Cerebellar cortex (tissue), 1 donor: ENCODE measurements at regions not wholly inside any gene's neighbourhood (a gene's known extent, or its start where the extent isn't known, plus 50 kb on each side); places are given as distances from the start of the nearest gene placed in this dataset.
"Not testable (repeated sequence)": the region's sequence is repeated elsewhere in the genome, so short reads cannot be mapped to it uniquely, and the experiment has no call there.

Experiments
- DNase-seq: peaks from one replicate; pipeline ENCODE4 v3.0.0-alpha.2; 2015; ENCODE audit warnings: low spot score

DNA sequence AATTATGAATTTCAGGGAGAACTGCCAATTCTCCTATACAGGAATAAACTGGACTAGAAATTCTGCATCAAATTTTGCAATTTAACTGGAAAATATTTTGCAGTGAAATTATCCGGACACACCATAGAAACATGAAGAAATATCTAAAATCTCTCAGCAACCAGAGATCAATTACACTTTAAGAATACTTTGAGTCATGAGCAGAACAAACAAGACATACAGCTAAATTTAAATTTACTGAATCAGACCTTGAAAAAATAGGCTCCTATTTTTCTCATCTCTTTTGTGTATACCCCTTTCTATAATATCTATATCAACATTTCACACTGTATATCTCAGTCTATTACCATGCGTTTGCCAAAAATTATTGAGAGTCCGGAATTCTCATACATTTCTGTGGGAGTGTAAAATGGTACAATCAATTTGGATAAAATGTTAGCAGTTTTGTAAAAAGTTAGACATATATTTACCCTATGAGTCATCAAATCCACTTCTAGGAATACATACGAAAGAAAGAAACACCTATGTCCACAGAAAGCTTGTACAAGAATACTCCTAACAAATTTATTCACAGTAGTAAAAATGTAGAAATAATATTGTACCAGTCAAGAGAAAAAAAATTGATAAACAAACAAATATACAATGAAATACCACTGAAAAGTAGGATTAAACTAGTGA lies 593.1 kb upstream of the NECTIN3 start:
- no peak for DNase-seq

GRCh38 chr3:110479731-110480130 lies 591.9 kb upstream of the NECTIN3 start:
- no peak for DNase-seq

DNA sequence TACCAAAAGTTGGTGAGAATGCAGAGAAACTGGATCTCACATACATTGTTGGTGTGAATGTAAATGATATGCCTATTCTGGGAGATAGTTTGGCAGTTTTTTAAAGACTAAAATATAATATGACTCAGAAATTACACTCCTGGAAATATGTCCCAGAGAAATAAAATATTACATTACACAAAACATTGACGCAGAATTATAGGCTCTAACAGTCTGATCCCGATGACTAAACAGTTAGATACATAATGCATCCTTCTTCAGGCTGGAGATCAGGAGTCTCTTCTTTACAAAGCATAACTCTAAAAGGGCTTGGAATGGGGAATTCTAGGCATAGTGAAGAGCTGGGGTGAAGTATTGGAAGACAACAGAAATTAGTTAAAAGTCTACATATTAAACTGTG lies 586.2 kb upstream of the NECTIN3 start:
- no peak for DNase-seq

- no peak for DNase-seq
Measured at GRCh38 chr3:110487840-110488239, 583.8 kb upstream of the NECTIN3 start.

- no peak for DNase-seq
Measured at GRCh38 chr3:110491413-110491812, 580.2 kb upstream of the NECTIN3 start.

- DNase-seq, result no peak
Measured at GRCh38 chr3:110492876-110493275, 578.7 kb upstream of the NECTIN3 start.

DNA sequence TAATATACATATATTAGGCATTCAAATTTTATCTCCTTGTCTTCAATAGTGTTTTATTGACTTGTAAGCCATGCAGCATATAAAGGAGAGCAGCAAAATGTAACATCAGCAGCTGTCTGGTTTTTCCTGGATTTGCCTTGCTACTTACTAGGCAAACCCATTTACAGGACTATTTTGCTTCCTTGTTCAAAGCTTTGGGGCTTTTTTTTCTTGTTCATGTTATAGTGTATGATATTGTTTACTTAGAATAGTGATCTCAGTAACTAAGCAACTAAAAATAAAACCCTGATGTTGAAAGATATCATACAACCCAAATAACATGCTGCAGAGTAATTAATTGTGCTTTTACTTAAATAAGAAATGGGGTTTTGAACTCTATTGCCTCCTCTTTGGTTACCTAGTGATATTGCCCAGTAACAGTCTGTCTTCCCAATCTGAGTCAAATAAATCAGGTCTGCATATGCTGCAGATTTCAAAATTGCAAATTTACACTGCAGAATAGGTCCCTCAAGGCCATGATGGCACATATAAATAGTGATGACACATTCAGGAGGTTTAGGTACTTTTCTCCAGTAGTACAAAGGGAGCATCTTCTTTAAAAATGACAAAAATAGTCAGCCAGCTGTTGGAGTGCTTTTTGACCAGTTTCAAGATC lies 578.1 kb upstream of the NECTIN3 start:
- no peak for DNase-seq

- no peak for DNase-seq
Measured at GRCh38 chr3:110494093-110494490, 577.5 kb upstream of the NECTIN3 start.

DNA sequence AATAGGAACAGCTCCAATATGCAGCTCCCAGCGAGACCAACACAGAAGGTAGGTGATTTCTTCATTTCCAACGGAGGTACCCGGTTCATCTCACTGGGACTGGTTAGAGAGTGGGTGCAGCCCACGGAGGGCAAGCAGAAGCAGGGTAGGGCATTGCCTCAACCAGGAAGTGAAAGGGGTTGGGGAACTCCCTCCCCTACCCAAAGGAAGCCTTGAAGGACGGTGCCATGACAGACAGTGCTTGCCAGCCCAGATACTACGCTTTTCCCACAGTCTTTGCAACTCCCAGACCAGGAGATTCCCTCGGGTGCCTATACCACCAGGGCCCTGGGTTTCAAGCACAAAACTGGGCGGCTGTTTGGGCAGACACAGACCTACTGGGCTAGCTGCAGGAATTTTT lies 576.9 kb upstream of the NECTIN3 start:
- no peak for DNase-seq

GRCh38 chr3:110495201-110495927 lies 576.3 kb upstream of the NECTIN3 start:
- no peak for DNase-seq

DNA sequence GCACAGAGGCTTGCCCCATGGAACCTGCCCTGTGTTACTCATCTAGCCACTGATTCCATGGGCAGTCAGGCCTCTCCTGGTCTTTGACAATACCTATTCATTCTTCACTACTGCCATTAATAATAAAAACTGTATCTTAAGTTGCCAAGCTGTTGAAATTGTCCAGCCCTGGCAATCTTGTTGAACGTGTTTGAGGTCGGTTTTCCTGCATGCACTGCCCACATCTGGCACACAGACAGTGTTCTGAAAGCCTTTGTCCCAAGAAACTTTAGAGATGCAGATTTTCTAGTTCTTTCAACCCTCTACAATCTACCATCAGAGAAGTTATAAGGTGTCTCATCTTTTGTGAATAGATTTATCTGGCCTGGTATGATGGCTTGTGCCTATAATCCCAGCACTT lies 567.2 kb upstream of the NECTIN3 start:
- no peak for DNase-seq

GRCh38 chr3:110504901-110505300 lies 566.7 kb upstream of the NECTIN3 start:
- DNase-seq, result no peak

- DNase-seq, result no peak
Measured at GRCh38 chr3:110506890-110507289, 564.7 kb upstream of the NECTIN3 start.

DNA sequence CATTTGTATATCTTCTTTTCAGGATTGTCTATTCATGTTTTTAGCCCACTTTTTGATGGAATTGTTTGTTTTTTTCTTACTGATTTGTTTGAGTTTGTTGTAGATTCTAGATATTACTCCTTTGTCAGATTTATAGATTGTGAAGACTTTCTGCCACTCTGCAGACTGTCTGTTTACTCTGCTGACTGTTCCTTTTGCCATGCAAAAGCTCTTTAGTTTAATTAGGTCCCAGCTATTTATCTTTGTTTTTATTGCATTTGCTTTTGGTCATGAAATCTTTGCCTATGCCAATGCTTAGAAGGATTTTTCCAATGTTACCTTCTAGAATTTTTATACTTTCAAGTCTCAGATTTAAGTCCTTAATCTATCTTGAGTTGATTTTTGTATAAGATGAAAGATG lies 564.0 kb upstream of the NECTIN3 start:
- DNase-seq, result not testable (repeated sequence)

DNA sequence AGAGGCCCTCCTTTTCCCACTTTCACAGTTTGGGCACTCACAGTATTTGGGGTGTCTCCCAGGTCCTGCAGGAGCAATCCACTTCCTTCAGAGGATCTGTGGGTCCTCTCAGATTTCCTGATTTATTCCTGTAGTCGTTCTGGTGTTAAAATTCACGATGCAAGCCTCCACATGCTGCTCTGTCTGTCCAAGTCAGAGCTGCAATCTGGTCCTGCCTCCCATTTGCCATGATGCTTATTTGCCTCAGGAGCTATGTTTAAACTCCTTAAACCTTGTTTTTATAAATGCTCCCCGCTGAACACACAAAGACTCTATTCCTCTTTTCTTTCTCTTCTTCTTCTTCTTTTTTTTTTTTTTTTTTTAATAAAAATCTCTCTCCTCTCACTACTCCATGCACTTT lies 558.7 kb upstream of the NECTIN3 start:
- DNase-seq, result no peak

DNA sequence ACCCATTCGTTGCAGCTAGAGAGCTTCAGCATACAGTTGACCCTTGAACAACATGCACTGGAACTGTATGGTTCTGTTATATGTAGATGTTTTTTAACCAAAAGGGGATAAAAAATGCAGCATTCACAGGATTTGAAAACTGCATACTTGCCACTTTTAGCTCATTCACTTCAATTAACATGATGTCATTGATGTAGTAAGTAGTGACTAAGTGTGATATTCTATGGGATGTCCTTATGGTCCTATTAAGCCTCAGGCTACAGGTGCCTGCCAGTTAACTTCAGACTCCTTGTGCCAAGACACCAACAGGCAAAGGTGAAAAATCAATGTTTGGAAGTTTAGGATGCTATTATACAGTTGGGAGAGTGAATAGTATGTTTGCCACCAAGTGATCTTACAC lies 553.6 kb upstream of the NECTIN3 start:
- DNase-seq, result no peak

GRCh38 chr3:110519071-110519470 lies 552.5 kb upstream of the NECTIN3 start:
- no peak for DNase-seq

DNA sequence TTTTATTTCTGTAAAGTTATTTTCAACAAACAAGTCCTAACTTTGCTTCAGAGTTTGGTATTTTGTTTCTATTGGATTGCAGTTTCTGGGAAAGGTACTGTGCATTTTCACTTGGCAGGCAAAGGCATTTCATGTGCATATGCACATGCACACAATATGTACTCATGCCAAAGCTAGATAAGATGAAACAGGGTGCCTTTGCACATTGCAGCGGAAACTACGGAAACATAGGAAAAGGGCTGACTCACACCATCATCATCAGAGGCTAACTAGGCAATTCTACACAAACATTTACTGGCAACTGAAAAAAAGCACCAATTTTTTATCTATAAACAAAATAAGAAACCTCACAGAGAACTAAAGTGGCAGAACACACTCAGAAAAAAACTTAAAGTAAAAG lies 550.6 kb upstream of the NECTIN3 start:
- no peak for DNase-seq

DNA sequence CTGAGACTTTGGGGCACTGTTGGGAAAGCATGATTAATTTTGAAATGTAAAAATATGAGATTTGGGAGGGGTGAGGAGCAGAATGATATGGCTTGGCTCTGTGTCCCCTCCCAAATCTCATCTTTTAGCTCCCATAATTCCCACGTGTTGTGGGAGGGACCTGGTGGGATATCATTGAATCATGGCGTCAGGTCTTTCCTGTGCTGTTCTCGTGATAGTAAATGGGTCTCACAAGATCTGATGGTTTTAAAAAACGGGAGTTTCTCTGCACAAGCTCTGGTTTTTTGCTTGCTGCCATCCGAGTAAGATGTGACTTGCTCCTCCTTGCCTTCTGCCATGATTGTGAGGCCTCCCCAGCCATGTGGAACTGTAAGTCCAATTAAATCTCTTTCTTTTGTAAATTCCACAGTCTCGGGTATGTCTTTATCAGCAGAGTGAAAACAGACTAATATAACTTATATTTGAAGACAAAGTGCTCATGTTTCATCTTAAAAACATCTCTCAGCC lies 546.0 kb upstream of the NECTIN3 start:
- not testable (repeated sequence) for DNase-seq

DNA sequence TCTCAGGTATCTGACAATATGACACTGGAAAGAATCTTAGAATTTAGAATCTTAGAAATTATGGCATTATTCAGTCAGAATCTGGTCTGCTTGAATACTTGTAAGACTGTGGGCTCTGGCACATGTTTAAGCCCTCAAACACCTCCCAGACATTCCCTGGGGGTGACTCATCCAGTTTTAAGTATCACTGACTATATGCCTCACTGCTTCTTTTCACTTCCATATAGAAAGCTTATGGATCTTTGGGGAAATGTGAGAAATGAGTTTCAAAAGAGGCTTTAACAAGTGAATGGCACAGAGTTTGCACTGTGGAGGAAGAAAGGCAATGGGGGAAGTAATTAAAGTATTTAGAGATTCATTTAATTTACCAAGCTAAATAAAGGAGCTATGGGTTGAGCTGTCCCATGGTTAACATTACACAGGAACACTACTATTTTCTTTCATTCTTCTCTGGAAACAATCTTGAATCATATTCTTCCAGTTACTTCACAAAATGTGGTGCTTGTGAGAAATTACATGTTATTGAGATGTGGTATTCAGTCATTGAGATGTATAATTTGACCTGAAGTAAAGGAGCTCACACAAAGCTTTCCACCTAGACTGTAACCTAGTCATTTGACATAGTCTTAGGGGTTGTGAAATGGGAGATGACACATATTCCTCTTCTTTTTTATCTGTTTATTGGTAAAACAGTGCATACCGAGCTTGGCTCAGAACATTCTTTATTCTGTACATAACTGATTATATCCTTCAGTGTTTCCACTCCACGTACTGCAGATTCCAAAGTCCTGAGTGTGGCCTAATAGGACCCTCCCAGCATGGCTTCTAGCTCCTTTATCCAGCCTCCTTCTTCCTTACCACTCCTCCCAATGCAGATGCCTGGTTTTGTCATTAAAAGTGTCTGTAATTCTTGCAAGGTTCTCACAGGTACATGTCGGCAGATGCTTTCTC lies 544.6 kb upstream of the NECTIN3 start:
- no peak for DNase-seq

GRCh38 chr3:110528305-110529121 lies 543.1 kb upstream of the NECTIN3 start:
- no peak for DNase-seq
